GM19467 (cell line): ENCODE measurements at regions not wholly inside any gene's neighbourhood (a gene's known extent, or its start where the extent isn't known, plus 50 kb on each side); places are given as distances from the start of the nearest gene placed in this dataset.
"Not testable (repeated sequence)": the region's sequence is repeated elsewhere in the genome, so short reads cannot be mapped to it uniquely, and the experiment has no call there.

Experiments used
- ATAC-seq: cut with Tn5 transposase; IDR thresholded peaks from one replicate; pipeline ENCODE4 v1.9.1; 2021; ENCODE audit warnings: mild to moderate bottlenecking, moderate library complexity; ENCODE audit not compliant: unreplicated experiment

GRCh38 chr6:67804808-67805207, 830.3 kb upstream of the ADGRB3 start:
- not testable (repeated sequence) for ATAC-seq

GRCh38 chr6:67802771-67803170, 832.3 kb upstream of the ADGRB3 start:
- no peak for ATAC-seq

DNA sequence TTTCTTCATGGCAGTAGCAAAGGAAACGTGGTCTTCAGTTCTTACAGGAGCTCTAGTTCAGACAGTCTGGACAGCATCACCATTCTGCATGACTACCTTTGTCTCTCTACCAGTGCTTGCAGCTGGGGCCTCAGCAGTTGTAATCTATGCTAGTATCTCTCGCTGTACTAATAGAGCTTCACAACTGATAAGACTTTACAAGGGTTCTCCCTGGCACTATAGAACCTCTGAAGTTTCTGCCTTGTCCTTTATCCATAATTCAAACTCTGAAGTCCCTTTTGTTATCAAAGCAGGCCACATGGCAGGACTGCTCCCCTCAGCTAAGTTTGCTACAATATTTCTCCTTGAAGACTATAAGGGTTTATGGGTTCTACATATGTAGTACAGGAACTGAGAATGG, 842.1 kb upstream of the ADGRB3 start:
- ATAC-seq, result no peak

GRCh38 chr6:67790569-67790968, 844.5 kb upstream of the ADGRB3 start:
- no peak for ATAC-seq

DNA sequence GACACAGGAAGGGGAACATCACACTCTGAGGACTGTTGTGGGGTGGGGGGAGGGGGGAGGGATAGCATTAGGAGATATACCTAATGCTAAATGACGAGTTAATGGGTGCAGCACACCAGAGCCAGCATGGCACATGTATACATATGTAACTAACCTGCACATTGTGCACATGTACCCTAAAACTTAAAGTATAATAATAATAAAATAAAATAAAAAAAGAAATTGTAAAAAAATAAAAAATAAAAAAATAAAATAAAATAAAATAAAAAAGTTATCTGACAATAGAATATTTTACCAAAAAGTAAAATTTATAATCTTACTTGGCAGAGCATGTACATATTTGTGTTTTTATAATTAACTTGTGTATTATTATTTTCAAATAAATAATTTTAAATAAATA, 848.0 kb upstream of the ADGRB3 start:
- not testable (repeated sequence) for ATAC-seq

DNA sequence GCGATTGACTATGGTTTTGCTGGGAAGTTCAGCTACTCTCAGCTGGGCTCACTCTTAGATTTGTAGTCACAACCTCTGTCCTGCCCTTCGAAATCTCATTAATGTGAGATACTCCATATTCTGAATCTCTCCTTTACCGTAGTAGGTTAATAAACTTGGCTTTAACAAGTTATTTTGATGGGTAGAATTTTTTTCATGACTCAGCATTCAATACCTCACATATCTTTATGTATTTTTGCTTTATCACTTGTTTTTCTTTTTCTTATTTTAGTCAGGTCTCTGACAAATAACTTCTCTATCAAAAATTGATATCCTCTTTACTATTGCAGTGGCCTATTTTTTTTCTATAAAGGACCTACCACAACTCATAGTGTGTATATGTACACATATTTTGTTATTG, 855.2 kb upstream of the ADGRB3 start:
- no peak for ATAC-seq

GRCh38 chr6:67775333-67775732, 859.7 kb upstream of the ADGRB3 start:
- ATAC-seq, result no peak

DNA sequence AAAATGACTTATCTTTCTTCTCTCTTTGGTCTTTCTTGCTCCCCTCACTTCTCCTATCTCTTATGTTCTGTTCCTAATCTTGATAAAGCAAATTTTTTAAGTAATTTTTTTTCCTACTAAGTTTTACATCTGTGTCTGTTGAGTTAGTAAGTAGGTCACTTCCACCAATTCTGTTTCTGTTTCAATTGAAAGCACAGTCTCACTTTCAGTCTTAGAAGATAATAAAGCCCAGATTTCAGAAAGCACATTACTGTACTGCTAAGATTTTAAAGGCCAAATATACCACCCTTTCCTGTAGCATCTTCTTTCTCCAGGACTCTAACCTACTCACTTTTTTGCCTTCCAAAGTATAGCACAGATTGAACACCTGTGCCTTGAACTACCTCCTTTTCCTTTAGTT, 866.1 kb upstream of the ADGRB3 start:
- no peak for ATAC-seq

GRCh38 chr6:67767046-67767822, 867.8 kb upstream of the ADGRB3 start:
- not testable (repeated sequence) for ATAC-seq

- no peak for ATAC-seq
Observed at GRCh38 chr6:67766057-67766456, 869.0 kb upstream of the ADGRB3 start.

DNA sequence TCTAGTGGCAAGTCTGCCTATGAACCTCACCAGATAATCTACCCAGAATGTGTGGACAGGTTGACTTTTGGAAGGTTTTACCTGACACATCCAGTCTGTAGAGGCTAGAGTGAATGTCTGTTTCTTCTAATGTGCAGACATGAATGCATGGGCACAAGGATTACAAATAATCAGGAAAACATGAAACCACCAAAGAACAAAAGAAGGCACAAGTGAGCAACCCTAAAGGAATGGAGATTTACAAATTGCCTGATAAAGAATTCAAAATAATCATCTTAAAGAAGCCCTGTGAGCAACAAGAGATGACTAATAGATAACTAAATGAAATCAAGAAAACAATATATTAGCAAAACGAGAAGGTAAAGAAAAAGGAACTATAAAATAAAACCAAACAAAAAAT, 876.1 kb upstream of the ADGRB3 start:
- no peak for ATAC-seq

DNA sequence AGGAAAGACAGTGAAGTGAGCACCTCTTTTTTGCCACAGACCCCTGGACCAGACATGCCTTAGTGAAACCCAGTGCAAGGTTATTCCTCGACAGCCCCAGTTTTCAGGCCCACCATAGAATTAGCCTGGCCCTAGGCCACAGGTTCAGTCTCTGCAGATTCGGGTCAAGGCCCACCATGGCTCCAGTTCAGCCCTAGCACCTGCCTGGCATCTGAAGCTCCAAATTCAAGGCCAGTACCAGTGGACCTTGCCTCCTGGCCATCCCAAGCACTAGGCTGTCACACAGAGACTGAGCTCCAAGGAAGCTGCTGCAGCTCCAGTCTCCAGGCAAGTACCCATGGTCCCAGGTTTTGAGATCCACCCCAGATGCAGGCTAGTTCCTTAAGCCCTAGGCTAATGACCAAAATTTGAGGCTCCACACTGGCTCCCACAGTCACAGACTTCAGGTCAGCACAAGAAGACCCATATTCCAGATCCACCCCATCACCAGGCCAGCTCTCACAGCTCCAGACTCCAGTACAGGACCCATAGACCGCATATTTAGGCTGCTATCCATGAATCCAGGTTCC, 877.5 kb upstream of the ADGRB3 start:
- no peak for ATAC-seq

DNA sequence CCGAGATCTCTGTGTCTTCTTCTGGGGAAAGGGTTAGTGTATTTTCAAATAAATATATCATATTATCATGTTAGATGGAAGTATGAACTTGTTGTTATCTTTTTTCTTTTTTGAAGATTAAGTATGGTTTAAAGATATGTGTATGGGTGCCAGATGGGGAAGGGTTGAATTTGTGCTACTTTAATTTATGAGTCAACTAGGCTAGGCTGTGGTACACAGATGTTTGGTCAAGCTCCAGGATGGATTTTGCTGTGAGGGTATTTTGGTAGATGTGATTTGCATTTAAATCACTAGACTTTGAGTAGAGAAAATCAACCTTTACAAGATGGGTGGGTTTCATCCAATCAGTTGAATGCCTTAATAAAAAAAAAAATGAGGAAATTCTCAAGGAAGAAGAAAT, 886.6 kb upstream of the ADGRB3 start:
- ATAC-seq, result no peak

- ATAC-seq, result no peak
Observed at GRCh38 chr6:67736816-67737215, 898.3 kb upstream of the ADGRB3 start.

GRCh38 chr6:67736161-67736560, 898.9 kb upstream of the ADGRB3 start:
- ATAC-seq, result no peak

DNA sequence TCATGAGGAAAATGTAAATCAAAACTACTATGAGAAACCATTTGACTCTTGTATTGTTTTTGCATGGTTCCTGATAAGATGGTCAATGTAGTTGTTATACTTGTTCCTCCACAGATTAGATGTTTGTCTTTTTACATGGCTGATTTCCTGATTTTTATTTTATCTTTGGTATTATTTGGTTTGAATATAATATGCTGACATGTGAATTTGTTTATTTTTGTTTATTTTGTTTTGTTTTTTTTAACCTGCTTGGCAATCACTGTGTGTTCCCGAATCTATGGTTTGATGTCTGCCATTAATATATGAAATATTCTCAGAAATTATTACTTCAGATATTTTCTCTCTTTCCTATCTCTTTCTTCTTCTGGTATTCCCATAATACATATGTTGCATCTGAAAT, 899.5 kb upstream of the ADGRB3 start:
- ATAC-seq, result no peak

DNA sequence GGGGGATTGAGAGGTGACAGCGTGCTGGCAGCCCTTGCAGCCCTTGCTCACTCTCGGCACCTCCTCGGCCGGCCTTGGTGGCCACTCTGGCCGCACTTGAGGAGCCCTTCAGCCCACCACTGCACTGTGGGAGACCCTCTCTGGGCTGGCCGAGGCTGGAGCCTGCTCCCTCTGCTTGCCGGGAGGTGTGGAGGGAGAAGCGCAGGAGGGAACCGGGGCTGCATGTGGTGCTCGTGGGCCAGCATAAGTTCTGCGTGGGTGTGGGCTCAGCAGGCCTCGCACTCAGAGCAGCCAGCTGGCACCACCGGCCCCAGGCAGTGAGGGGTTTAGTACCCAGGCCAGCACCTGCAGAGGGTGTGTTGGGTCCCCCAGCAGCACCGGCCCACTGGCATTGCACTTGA, 912.2 kb upstream of the ADGRB3 start:
- ATAC-seq, result no peak

GRCh38 chr6:67717281-67717680, 917.8 kb upstream of the ADGRB3 start:
- no peak for ATAC-seq

DNA sequence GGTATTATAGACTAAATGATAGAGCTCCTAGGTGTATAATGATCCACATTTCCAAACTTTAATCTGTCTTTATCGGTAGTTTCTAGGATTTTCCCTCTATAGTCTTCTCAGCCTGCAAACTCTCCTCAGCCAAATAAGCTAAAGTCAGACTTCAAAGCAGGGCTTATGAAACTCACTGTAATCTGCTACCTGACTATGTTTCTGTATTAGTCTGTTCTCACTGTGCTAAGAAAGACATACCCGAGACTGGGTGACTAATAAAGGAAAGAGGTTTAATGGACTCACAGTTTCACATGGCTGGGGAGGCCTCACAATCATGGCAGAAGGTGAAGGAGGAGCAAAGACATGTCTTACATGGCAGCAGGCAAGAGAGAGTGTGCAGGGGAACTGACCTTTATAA, 928.7 kb upstream of the ADGRB3 start:
- ATAC-seq, result no peak

DNA sequence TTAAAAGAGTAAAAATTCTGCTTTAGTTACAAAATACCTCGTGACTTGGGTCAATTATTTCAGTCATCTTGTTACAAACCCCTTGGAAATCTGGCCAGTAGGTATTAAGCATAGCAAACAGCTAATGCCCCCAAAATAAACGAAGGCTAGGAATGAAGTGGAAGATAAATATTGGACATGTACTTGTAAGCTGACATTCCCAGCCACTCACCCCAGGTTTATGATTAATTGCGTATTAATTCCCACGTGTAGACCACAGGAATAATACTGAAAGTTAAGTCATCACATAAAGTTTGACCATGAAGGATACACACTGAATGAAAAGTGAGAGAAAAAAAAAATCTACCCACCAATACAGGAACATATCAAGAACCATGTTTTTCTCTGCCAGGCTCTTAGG, 936.5 kb upstream of the ADGRB3 start:
- ATAC-seq, result no peak

GRCh38 chr6:67694127-67694526, 941.0 kb upstream of the ADGRB3 start:
- no peak for ATAC-seq

GRCh38 chr6:67689329-67689728, 945.8 kb upstream of the ADGRB3 start:
- ATAC-seq, result no peak

DNA sequence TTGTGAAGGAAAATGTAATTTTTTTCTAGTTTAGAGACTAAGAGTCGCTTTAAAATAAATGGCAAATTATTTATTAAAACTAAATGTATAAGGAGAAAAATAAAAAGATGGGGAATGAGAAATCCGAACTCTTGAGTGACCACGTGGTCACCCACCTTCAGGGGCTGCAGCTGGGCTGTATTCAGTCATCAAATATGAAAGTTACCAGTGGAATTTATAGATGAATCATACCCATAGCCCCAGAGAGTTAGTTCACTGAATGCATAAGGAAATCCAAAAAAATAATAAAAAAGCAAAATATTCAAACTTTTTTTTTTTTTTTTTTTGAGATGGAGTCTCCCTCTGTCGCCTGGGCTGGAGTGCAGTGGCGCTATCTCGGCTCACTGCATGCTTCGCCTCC, 947.7 kb upstream of the ADGRB3 start:
- ATAC-seq, result no peak
